Activated T-cell treated with anti-CD3 and anti-CD28 coated beads, Interleukin-2, amount 50 U/mL, for 4 hours (primary cell): ENCODE measurements at regions not wholly inside any gene's neighbourhood (a gene's known extent, or its start where the extent isn't known, plus 50 kb on each side); places are given as distances from the start of the nearest gene placed in this dataset.
"Not testable (repeated sequence)": the region's sequence is repeated elsewhere in the genome, so short reads cannot be mapped to it uniquely, and the experiment has no call there.

Source experiments
- ATAC-seq, 2 donors: fragments of 200-7000 bp; cut with Tn5 transposase; one replicate each; pipeline ENCODE4 v1.10.0; 2021
- DNase-seq: peaks from one replicate; pipeline ENCODE4 v3.0.0-alpha.2; 2020
- H3K27me3 Mint-ChIP-seq: one replicate; pipeline ENCODE4 v1.8.0; 2021; ENCODE audit warnings: low read depth, mixed read lengths
- H3K36me3 Mint-ChIP-seq: one replicate; pipeline ENCODE4 v1.8.0; 2022; ENCODE audit warnings: mixed read lengths; ENCODE audit not compliant: insufficient read depth
- H3K4me1 Mint-ChIP-seq: one replicate; pipeline ENCODE4 v1.8.0; 2021; ENCODE audit warnings: low read depth, mixed read lengths
- H3K4me3 Mint-ChIP-seq: one replicate; pipeline ENCODE4 v1.8.0; 2021; ENCODE audit warnings: mild to moderate bottlenecking, moderate library complexity, mixed read lengths
- H3K9me3 Mint-ChIP-seq: one replicate; pipeline ENCODE4 v1.8.0; 2021; ENCODE audit warnings: mixed read lengths

DNA sequence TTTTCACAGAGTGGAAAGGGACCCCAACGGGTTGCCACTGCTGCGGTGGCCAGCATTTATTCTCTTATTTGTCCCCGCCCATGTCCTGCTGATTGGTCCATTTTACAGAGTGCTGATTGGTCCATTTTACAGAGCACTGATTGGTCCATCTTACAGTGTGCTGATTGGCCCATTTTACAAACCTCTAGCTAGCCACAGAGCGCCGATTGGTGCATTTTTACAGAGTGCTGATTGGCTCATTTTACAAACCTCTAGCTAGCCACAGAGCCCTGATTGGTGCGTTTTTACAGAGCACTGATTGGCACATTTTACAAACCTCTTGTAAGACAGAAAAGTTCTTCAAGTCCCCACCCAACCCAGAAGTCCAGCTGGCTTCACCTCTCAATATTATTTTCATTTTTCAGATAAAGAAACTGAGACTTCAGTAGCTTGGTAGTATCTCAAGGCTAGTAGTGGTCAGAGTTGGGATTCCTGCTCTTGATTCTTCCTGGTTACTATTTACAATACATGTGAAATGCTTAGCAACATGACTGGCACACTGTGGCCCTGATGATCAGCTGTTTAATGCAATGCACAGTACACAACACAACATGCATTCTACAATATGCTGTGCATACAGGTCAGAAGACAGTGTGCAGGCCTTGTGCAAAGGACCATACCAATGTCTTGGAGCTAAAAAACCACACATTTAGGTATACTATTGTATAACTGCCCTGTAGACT, 63.6 kb upstream of the BOD1 start:
- Mint-ChIP-seq H3K36me3 (no peaks in the 10 kb centered on the region), H3K4me1 (no peaks in the 10 kb centered on the region), H3K9me3 (peaks cover 6% of the 10 kb centered on the region), H3K4me3 (no peak overlapping the region), H3K27me3 (no peaks in the 10 kb centered on the region)
- ATAC-seq (no peak), DNase-seq (no peak)

DNA sequence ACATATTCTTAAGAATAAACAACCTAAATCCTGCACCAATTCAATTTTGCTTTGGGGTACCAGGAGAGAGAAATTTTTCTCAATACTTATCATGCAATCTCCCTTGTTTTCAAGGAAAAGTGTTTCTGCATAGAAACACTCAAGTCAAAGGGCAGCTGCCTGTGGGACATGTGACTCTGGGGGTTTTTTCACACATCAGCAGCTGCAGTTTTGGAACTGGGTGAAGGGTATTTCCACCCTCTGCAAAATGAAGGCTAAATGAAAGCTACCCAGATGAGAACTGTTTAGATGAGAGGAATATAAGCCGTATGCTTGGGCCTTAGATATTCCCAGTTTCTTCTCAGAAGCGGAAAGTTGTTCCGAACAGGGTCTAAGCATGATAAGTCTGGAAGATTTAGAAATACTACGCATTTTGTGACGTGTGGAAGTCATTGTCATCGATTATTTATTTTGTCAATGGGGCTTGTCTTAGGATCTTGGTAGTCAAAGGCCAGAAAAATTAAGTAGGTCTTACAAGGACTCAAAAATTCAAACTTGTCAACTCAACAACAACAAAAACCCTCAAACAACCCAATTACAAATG, 64.3 kb upstream of the BOD1 start:
- H3K36me3 Mint-ChIP-seq, result no peaks in the 10 kb centered on the region
- DNase-seq, result no peak
- H3K4me3 Mint-ChIP-seq, result no peak overlapping the region
- no peaks in the 10 kb centered on the region for H3K4me1 Mint-ChIP-seq
- H3K9me3 Mint-ChIP-seq, result peaks cover 5% of the 10 kb centered on the region
- H3K27me3 Mint-ChIP-seq, result no peaks in the 10 kb centered on the region
- no peak for ATAC-seq

DNA sequence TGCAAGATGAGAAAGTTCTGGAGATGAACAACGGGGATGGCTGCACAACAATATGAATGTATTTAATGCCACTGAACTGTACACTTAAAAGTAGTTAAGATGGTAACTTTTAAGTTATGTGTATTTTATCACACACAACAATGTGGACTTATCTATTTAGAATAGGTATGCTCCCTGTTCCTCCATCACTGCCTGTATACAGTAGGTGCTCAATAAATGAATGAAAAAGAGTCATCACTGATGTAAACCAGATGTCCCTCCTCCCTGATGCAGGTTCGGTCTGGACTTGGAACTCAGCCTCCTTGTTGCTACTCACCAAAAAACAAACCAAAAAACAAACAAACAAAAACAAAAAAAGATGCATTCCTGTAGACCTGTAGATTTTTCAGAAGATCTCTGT, 65.9 kb upstream of the BOD1 start:
- H3K9me3 Mint-ChIP-seq, result no peaks in the 10 kb centered on the region
- no peak for ATAC-seq

DNA sequence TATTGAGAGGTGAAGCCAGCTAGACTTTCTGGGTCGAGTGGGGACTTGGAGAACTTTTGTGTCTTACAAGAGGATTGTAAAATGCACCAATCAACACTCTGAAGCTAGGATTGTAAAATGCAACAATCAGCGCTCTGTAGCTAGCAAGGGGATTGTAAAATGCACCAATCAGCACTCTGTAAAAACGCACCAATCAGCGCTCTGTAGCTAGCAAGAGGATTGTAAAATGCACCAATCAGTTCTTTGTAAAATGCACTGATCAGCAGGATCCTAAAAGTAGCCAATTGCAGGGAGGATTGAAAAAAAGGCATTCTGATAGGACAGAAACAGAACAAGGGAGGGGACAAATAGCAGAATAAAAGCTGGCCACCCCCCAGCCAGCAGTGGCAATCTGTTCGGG, 68.1 kb upstream of the BOD1 start:
- not testable (repeated sequence) for H3K4me1 Mint-ChIP-seq, H3K36me3 Mint-ChIP-seq, H3K27me3 Mint-ChIP-seq, H3K4me3 Mint-ChIP-seq, ATAC-seq, H3K9me3 Mint-ChIP-seq, DNase-seq

More for the DNA sequence above, 65.9 kb upstream of the BOD1 start:
- Mint-ChIP-seq H3K36me3 (no peaks in the 10 kb centered on the region), H3K4me3 (no peak overlapping the region), H3K27me3 (no peaks in the 10 kb centered on the region), H3K4me1 (no peaks in the 10 kb centered on the region)
- no peak for DNase-seq

DNA sequence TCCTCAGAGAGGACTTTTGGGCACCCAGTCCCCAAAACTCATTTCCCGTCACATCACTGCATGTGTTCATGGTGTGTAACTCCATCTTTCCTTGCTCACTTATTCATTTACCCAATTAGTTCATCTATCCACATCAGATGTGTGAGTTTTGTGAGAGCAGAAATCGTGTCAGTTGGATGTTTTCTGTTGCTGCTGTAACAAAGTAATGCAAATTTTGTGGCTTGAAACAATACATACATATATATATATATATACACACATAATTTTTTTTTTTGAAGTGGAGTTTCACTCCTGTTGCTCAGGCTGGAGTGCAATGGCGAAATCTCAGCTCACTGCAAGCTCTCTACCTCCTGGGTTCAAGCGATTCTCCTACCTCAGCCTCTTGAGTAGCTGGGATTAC, 70.5 kb upstream of the BOD1 start:
- Mint-ChIP-seq H3K4me3 (no peak overlapping the region), H3K27me3 (no peaks in the 10 kb centered on the region), H3K4me1 (peaks cover 5% of the 10 kb centered on the region), H3K36me3 (no peaks in the 10 kb centered on the region), H3K9me3 (no peaks in the 10 kb centered on the region)
- ATAC-seq, result no peak
- DNase-seq, result no peak

DNA sequence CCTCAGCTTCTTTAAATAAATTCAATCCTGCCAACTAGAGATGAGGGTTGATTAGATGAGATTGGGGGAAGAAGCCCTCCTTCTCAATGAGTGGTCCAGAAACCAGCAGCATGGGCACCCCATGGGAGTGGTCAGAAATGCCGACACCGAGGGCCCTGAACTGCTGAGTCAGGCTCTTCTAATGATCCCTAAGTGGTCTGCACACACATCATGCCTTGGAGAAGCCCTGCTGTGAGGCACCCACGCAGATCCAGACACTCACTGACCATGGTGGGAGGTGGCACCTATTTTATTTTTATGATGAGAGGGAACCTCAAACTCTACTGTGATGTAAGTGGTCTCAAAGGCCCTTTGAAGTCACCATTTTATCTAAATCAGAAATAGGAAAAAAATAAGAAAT, 72.3 kb upstream of the BOD1 start:
- no peak for DNase-seq
- peaks cover 5% of the 10 kb centered on the region for H3K4me1 Mint-ChIP-seq
- H3K36me3 Mint-ChIP-seq, result no peaks in the 10 kb centered on the region
- ATAC-seq, result no peak
- no peaks in the 10 kb centered on the region for H3K27me3 Mint-ChIP-seq
- H3K9me3 Mint-ChIP-seq, result no peaks in the 10 kb centered on the region
- H3K4me3 Mint-ChIP-seq, result no peak overlapping the region

DNA sequence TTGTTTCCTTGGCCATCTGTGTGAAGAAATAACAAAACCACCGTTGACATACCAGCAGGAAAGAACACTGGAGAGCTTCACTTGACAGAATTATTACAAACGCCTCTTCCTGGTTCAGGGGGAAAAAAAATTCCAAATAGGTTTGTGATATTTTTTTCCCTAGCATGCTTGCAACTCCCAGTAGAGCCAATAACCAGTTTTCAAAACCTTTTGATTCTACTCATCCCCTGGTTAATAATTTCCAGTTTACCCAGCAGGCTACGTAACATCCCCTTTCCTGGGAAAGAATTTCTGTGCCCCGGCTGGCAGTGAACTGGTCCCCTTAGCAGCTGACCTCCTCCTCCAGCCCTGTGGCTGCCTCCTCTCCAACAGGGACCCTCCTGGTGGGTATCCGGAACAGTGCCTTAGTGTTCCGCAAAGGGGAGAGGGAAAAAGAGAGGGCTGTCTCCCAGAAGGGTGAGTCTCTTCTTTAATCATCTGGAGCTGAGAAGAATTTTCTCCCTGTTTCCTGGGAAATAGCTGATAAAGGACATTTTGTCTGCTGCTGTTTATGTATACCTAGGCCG, 72.8 kb upstream of the BOD1 start:
- no peak for DNase-seq
- Mint-ChIP-seq H3K27me3 (no peaks in the 10 kb centered on the region), H3K4me1 (peaks cover 5% of the 10 kb centered on the region), H3K9me3 (no peaks in the 10 kb centered on the region), H3K4me3 (no peak overlapping the region), H3K36me3 (no peaks in the 10 kb centered on the region)
- no peak for ATAC-seq

DNA sequence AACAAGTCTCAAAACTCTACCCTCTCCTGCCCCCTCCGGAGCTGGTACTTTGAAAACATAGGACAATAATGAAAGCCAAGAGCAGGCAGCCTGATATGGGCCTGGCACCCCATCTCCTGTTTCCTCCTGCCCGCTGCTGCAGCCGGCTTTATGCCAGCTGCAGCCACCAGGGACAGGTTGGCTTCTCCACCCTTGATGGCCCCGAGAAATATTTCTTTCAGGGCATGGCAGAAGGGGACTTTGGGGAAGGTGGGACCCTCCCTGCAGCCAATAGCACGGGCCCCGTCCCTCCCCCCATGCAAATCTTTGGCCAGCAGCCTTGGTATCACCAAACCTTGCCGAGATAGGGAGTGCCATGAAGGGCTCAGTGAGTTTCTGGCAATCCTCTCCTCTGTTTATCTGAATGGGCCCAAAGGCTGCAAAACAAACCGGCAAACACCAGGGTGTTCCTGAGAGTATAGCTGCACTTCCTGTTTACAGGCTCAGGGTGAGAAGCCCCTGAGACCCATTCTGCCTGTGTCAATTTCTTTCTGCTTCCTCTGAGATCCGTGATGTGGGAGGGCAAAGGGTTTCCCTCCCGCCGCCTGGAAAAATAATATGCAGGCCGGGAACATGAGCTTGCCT, 73.4 kb upstream of the BOD1 start:
- DNase-seq, result no peak

DNA sequence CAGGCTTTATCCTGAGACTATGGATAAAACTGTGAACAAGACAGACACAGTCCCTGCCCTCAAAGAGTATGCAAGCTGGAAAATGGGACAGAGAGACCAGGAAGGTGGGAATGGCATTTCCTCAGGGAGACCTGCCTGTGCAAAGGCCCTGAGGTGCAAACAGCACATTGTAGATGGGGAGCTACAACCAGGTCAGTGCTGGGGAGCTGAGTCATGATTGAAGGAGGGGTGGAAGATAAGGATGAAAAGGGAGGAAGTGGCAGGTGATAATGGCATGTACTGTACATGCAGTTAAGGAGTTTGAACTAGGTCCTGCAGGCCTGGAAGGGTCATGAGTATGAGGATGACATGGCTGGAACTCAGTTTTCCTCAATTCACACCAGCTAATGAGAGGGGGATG, 75.5 kb upstream of the BOD1 start:
- Mint-ChIP-seq H3K4me1 (peaks cover 5% of the 10 kb centered on the region), H3K9me3 (no peaks in the 10 kb centered on the region), H3K4me3 (no peak overlapping the region), H3K36me3 (no peaks in the 10 kb centered on the region), H3K27me3 (no peaks in the 10 kb centered on the region)
- DNase-seq, result no peak
- no peak for ATAC-seq

More for the DNA sequence above, 73.4 kb upstream of the BOD1 start:
- no peaks in the 10 kb centered on the region for H3K36me3 Mint-ChIP-seq
- H3K4me3 Mint-ChIP-seq, result no peak overlapping the region
- no peaks in the 10 kb centered on the region for H3K9me3 Mint-ChIP-seq
- peaks cover 5% of the 10 kb centered on the region for H3K4me1 Mint-ChIP-seq
- ATAC-seq, result no peak
- H3K27me3 Mint-ChIP-seq, result no peaks in the 10 kb centered on the region

DNA sequence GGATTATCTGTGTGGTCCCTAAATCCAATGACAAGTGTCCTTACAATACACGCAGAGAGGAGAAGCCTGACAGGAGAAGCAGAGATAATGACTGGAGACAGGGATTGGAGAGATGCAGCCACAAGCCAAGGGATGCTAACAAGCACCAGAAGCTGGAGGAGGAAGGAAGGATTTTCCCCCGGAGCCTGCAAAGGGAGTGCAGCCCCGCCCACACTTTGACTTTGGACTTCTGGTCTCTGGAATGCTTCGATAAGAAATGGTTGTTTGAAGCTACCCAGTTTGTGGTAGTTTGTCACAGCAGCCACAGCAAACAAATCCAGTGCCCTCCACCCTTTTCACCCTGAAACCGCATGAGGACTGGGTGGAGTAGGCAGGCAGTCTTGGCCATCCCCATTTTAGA, 77.2 kb upstream of the BOD1 start:
- ATAC-seq (no peak), DNase-seq (no peak)
- no peaks in the 10 kb centered on the region for H3K9me3 Mint-ChIP-seq
- no peaks in the 10 kb centered on the region for H3K36me3 Mint-ChIP-seq
- H3K4me3 Mint-ChIP-seq, result no peak overlapping the region
- peaks cover 12% of the 10 kb centered on the region for H3K4me1 Mint-ChIP-seq
- no peaks in the 10 kb centered on the region for H3K27me3 Mint-ChIP-seq

DNA sequence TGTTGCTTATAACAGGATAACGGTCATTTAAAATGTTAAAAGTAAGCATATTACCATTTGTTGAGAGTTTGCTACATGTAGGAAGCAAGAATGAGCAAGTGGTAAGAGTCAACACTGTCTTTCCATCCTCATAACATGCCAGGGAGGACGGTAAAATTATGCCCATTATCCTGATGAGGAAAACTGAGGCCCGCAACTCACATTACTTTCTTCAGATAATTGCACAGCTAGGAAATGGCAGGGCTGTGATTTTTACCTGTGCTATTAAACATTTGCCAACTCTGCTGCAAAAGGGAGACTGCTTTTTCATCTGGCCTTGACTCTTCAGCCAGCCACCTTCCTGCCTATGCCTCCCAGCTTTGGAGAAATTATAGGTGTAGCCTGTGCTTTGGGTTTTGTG, 79.8 kb upstream of the BOD1 start:
- Mint-ChIP-seq H3K9me3 (no peaks in the 10 kb centered on the region), H3K36me3 (no peaks in the 10 kb centered on the region), H3K4me1 (peaks cover 7% of the 10 kb centered on the region), H3K4me3 (no peak overlapping the region), H3K27me3 (no peaks in the 10 kb centered on the region)
- ATAC-seq (no peak), DNase-seq (no peak)

DNA sequence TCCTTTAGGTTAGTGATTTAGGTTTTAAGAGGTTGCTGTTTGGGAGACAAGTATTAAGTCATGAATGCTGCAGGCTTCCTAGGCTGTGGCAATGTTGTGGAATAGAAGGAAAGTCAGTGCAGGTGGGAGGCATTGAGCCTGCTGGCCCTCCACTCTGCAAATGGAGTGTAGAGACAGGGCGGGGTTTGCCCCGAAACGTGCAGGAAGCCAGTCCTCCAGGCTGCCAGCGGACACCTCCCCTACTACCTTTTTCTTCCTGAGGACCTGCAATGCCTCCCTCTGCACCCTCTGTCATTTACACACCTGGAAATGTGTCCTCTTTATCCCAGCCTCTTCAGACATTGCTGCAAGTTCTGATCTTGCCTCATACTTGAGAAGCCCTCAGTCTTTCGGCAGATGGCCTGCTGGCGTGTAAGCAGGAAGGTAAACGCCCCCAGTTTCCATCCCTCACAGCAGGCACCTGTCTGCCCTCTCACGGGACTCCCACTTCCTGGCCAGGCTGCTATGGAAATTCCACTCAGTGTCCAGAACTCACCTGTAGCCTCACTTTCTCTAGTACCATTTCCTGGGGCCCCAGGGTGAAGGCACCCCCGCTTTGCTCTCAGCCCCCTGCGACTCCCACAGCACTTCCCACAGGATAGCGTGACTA, 81.6 kb upstream of the BOD1 start:
- Mint-ChIP-seq H3K36me3 (no peaks in the 10 kb centered on the region), H3K4me1 (peaks cover 7% of the 10 kb centered on the region), H3K9me3 (no peaks in the 10 kb centered on the region), H3K4me3 (no peak overlapping the region), H3K27me3 (no peaks in the 10 kb centered on the region)
- no peak for ATAC-seq
- no peak for DNase-seq

DNA sequence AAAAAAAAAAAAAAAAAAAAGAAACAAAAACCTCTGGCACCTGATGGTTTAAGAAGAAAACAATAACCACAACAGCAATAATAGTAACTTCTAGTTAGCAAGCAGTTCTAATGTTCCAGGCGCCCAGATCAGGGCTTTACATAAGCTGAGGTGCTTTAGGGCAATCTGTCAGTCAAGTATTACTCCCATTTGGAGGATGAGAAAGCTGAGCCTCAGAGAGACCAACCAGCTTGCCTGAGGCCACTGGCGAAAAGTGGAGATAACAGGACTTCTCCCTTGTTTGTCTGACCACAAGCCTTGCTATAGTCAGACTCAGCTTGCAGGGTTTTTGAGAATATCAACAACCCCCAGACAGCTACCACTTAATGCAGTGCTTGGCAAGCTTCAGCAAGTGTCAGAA, 83.5 kb upstream of the BOD1 start:
- H3K4me1 Mint-ChIP-seq, result peaks cover 7% of the 10 kb centered on the region

DNA sequence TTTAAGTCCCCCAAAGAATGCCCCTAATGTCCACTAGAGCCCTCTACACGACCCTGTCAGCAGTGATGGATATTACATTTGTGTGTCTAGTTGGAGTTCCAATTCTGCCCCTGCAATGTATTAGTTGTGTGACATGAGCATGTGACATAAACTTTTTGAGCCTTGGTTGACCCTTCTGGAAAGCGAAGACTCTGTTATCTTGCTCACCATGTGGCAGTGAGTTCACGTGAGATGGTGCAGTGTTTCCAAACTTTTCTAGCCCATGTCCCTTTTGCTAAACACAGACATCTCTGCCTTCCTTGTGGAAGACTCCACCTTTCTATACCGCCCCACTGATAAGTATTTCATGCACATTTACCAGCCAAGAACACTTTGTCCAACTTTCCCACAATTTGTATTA, 87.0 kb upstream of the BOD1 start:
- H3K27me3 Mint-ChIP-seq, result no peaks in the 10 kb centered on the region
- DNase-seq (no peak), ATAC-seq (no peak)
- H3K4me1 Mint-ChIP-seq, result peaks cover under 1% of the 10 kb centered on the region
- no peaks in the 10 kb centered on the region for H3K9me3 Mint-ChIP-seq
- H3K4me3 Mint-ChIP-seq, result no peak overlapping the region
- H3K36me3 Mint-ChIP-seq, result no peaks in the 10 kb centered on the region

More for the DNA sequence above, 83.5 kb upstream of the BOD1 start:
- no peak for DNase-seq
- no peaks in the 10 kb centered on the region for H3K9me3 Mint-ChIP-seq
- H3K4me3 Mint-ChIP-seq, result no peak overlapping the region
- no peak for ATAC-seq
- H3K27me3 Mint-ChIP-seq, result no peaks in the 10 kb centered on the region
- H3K36me3 Mint-ChIP-seq, result no peaks in the 10 kb centered on the region
